GM04503 (cell line): ENCODE measurements at regions not wholly inside any gene's neighbourhood (a gene's known extent, or its start where the extent isn't known, plus 50 kb on each side); places are given as distances from the start of the nearest gene placed in this dataset.

ENCODE experiments used
- DNase-seq: peaks from one replicate; pipeline ENCODE4 v3.0.0-alpha.2; 2012; ENCODE audit warnings: low read depth

GRCh38 chr4:32735856-32736590 is 2015.9 kb downstream of the PCDH7 start:
- no peak for DNase-seq

GRCh38 chr4:32744211-32744610 is 2024.0 kb downstream of the PCDH7 start:
- no peak for DNase-seq

- no peak for DNase-seq
Observed at GRCh38 chr4:32745351-32745750, 2025.2 kb downstream of the PCDH7 start.

GRCh38 chr4:32748061-32748460 is 2027.9 kb downstream of the PCDH7 start:
- DNase-seq = no peak

GRCh38 chr4:32748498-32748897 is 2028.3 kb downstream of the PCDH7 start:
- DNase-seq = no peak

GRCh38 chr4:32752962-32753361 is 2032.8 kb downstream of the PCDH7 start:
- no peak for DNase-seq

- DNase-seq = no peak
Observed at GRCh38 chr4:32768664-32769389, 2048.7 kb downstream of the PCDH7 start.

GRCh38 chr4:32771491-32771890 is 2051.3 kb downstream of the PCDH7 start:
- no peak for DNase-seq

GRCh38 chr4:32775049-32775448 is 2054.9 kb downstream of the PCDH7 start:
- no peak for DNase-seq

GRCh38 chr4:32776435-32777203 is 2056.4 kb downstream of the PCDH7 start:
- no peak for DNase-seq

- DNase-seq = no peak
Observed at GRCh38 chr4:32778025-32778424, 2057.9 kb downstream of the PCDH7 start.

GRCh38 chr4:32778938-32779337 is 2058.8 kb downstream of the PCDH7 start:
- DNase-seq = no peak

- no peak for DNase-seq
Observed at GRCh38 chr4:32789026-32789608, 2068.9 kb downstream of the PCDH7 start.

GRCh38 chr4:32790803-32791202 is 2070.6 kb downstream of the PCDH7 start:
- no peak for DNase-seq

- no peak for DNase-seq
Observed at GRCh38 chr4:32798471-32799159, 2078.4 kb downstream of the PCDH7 start.

GRCh38 chr4:32824336-32824735 is 2104.2 kb downstream of the PCDH7 start:
- no peak for DNase-seq

- no peak for DNase-seq
Observed at GRCh38 chr4:32826169-32826568, 2106.0 kb downstream of the PCDH7 start.

- DNase-seq = no peak
Observed at GRCh38 chr4:32830160-32830559, 2110.0 kb downstream of the PCDH7 start.

GRCh38 chr4:32831104-32831503 is 2110.9 kb downstream of the PCDH7 start:
- no peak for DNase-seq

GRCh38 chr4:32840461-32841189 is 2120.5 kb downstream of the PCDH7 start:
- no peak for DNase-seq

- no peak for DNase-seq
Observed at GRCh38 chr4:32841217-32841616, 2121.0 kb downstream of the PCDH7 start.
